ENCODE measurements at regions not wholly inside any gene's neighbourhood (a gene's known extent, or its start where the extent isn't known, plus 50 kb on each side); places are given as distances from the start of the nearest gene placed in this dataset.

GRCh38 chr22:25363474-25363873 lies 144.0 kb downstream of the CRYBB2 start:
- Histone ChIP-seq H3K4me1 (ENCODE audit: control insufficient read depth, insufficient read depth, low read length) (peaks cover 30% of the 10 kb centered on the region), H3K27me3 (ENCODE audit: control insufficient read depth, insufficient read depth, low read length) (no peaks in the 10 kb centered on the region), H3K9me3 (ENCODE audit: control insufficient read depth, low read length) (no peaks in the 10 kb centered on the region), H3K36me3 (ENCODE audit: control insufficient read depth, insufficient read depth, low read length) (peaks cover 9% of the 10 kb centered on the region), H3K9ac (ENCODE audit: low read length) (no peak overlapping the region), H3K4me3 (ENCODE audit: low read length) (no peak overlapping the region)

GRCh38 chr22:25364281-25364680 lies 144.8 kb downstream of the CRYBB2 start:
- H3K9me3 ChIP-seq (ENCODE audit: control insufficient read depth, low read length): no peaks in the 10 kb centered on the region
- no peak overlapping the region for H3K4me3 ChIP-seq (ENCODE audit: low read length)
- H3K36me3 ChIP-seq (ENCODE audit: control insufficient read depth, insufficient read depth, low read length): peaks cover 9% of the 10 kb centered on the region
- H3K4me1 ChIP-seq (ENCODE audit: control insufficient read depth, insufficient read depth, low read length): peaks cover 33% of the 10 kb centered on the region
- no peak overlapping the region for H3K9ac ChIP-seq (ENCODE audit: low read length)
- H3K27me3 ChIP-seq (ENCODE audit: control insufficient read depth, insufficient read depth, low read length): no peaks in the 10 kb centered on the region

GRCh38 chr22:25364736-25365241 lies 145.3 kb downstream of the CRYBB2 start:
- Histone ChIP-seq H3K4me1 (ENCODE audit: control insufficient read depth, insufficient read depth, low read length) (peaks cover 33% of the 10 kb centered on the region), H3K4me3 (ENCODE audit: low read length) (no peak overlapping the region), H3K9ac (ENCODE audit: low read length) (no peak overlapping the region)

GRCh38 chr22:25365491-25366261 lies 146.2 kb downstream of the CRYBB2 start:
- H3K27me3 ChIP-seq (ENCODE audit: control insufficient read depth, insufficient read depth, low read length): no peaks in the 10 kb centered on the region
- no peak overlapping the region for H3K9ac ChIP-seq (ENCODE audit: low read length)
- peaks cover 33% of the 10 kb centered on the region for H3K4me1 ChIP-seq (ENCODE audit: control insufficient read depth, insufficient read depth, low read length)
- no peaks in the 10 kb centered on the region for H3K9me3 ChIP-seq (ENCODE audit: control insufficient read depth, low read length)
- H3K36me3 ChIP-seq (ENCODE audit: control insufficient read depth, insufficient read depth, low read length): no peaks in the 10 kb centered on the region
- no peak overlapping the region for H3K4me3 ChIP-seq (ENCODE audit: low read length)

More at GRCh38 chr22:25364736-25365241, 145.3 kb downstream of the CRYBB2 start:
- Histone ChIP-seq H3K27me3 (ENCODE audit: control insufficient read depth, insufficient read depth, low read length) (no peaks in the 10 kb centered on the region), H3K9me3 (ENCODE audit: control insufficient read depth, low read length) (no peaks in the 10 kb centered on the region), H3K36me3 (ENCODE audit: control insufficient read depth, insufficient read depth, low read length) (peaks cover 4% of the 10 kb centered on the region)

- Histone ChIP-seq H3K36me3 (ENCODE audit: control insufficient read depth, insufficient read depth, low read length) (no peaks in the 10 kb centered on the region), H3K4me3 (ENCODE audit: low read length) (no peak overlapping the region), H3K4me1 (ENCODE audit: control insufficient read depth, insufficient read depth, low read length) (peaks cover 33% of the 10 kb centered on the region), H3K27me3 (ENCODE audit: control insufficient read depth, insufficient read depth, low read length) (no peaks in the 10 kb centered on the region), H3K9ac (ENCODE audit: low read length) (no peak overlapping the region), H3K9me3 (ENCODE audit: control insufficient read depth, low read length) (no peaks in the 10 kb centered on the region)
Observed at GRCh38 chr22:25366408-25366807, 147.0 kb downstream of the CRYBB2 start.

GRCh38 chr22:25366876-25367466 lies 147.5 kb downstream of the CRYBB2 start:
- H3K9ac ChIP-seq (ENCODE audit: low read length): no peak overlapping the region
- no peaks in the 10 kb centered on the region for H3K27me3 ChIP-seq (ENCODE audit: control insufficient read depth, insufficient read depth, low read length)
- no peaks in the 10 kb centered on the region for H3K9me3 ChIP-seq (ENCODE audit: control insufficient read depth, low read length)
- peaks cover 33% of the 10 kb centered on the region for H3K4me1 ChIP-seq (ENCODE audit: control insufficient read depth, insufficient read depth, low read length)
- H3K4me3 ChIP-seq (ENCODE audit: low read length): no peak overlapping the region
- no peaks in the 10 kb centered on the region for H3K36me3 ChIP-seq (ENCODE audit: control insufficient read depth, insufficient read depth, low read length)

- Histone ChIP-seq H3K4me3 (ENCODE audit: low read length) (no peak overlapping the region), H3K9me3 (ENCODE audit: control insufficient read depth, low read length) (no peaks in the 10 kb centered on the region), H3K4me1 (ENCODE audit: control insufficient read depth, insufficient read depth, low read length) (peaks cover 33% of the 10 kb centered on the region), H3K9ac (ENCODE audit: low read length) (no peak overlapping the region), H3K27me3 (ENCODE audit: control insufficient read depth, insufficient read depth, low read length) (no peaks in the 10 kb centered on the region), H3K36me3 (ENCODE audit: control insufficient read depth, insufficient read depth, low read length) (no peaks in the 10 kb centered on the region)
Observed at GRCh38 chr22:25367756-25368155, 148.3 kb downstream of the CRYBB2 start.

GRCh38 chr22:25368271-25368670 lies 148.8 kb downstream of the CRYBB2 start:
- Histone ChIP-seq H3K27me3 (ENCODE audit: control insufficient read depth, insufficient read depth, low read length) (no peaks in the 10 kb centered on the region), H3K9me3 (ENCODE audit: control insufficient read depth, low read length) (no peaks in the 10 kb centered on the region), H3K9ac (ENCODE audit: low read length) (no peak overlapping the region), H3K4me1 (ENCODE audit: control insufficient read depth, insufficient read depth, low read length) (peaks cover 33% of the 10 kb centered on the region), H3K4me3 (ENCODE audit: low read length) (no peak overlapping the region), H3K36me3 (ENCODE audit: control insufficient read depth, insufficient read depth, low read length) (no peaks in the 10 kb centered on the region)

GRCh38 chr22:25369041-25369440 lies 149.6 kb downstream of the CRYBB2 start:
- no peak overlapping the region for H3K9ac ChIP-seq (ENCODE audit: low read length)
- H3K4me3 ChIP-seq (ENCODE audit: low read length): no peak overlapping the region
- H3K4me1 ChIP-seq (ENCODE audit: control insufficient read depth, insufficient read depth, low read length): peaks cover 29% of the 10 kb centered on the region
- H3K27me3 ChIP-seq (ENCODE audit: control insufficient read depth, insufficient read depth, low read length): no peaks in the 10 kb centered on the region
- no peaks in the 10 kb centered on the region for H3K9me3 ChIP-seq (ENCODE audit: control insufficient read depth, low read length)
- H3K36me3 ChIP-seq (ENCODE audit: control insufficient read depth, insufficient read depth, low read length): no peaks in the 10 kb centered on the region

- no peak overlapping the region for H3K4me3 ChIP-seq (ENCODE audit: low read length)
- no peaks in the 10 kb centered on the region for H3K9me3 ChIP-seq (ENCODE audit: control insufficient read depth, low read length)
- H3K4me1 ChIP-seq (ENCODE audit: control insufficient read depth, insufficient read depth, low read length): peaks cover 16% of the 10 kb centered on the region
- H3K27me3 ChIP-seq (ENCODE audit: control insufficient read depth, insufficient read depth, low read length): no peaks in the 10 kb centered on the region
- H3K36me3 ChIP-seq (ENCODE audit: control insufficient read depth, insufficient read depth, low read length): no peaks in the 10 kb centered on the region
- no peak overlapping the region for H3K9ac ChIP-seq (ENCODE audit: low read length)
Observed at GRCh38 chr22:25370322-25370721, 150.9 kb downstream of the CRYBB2 start.

- Histone ChIP-seq H3K4me1 (ENCODE audit: control insufficient read depth, insufficient read depth, low read length) (peaks cover 5% of the 10 kb centered on the region), H3K9ac (ENCODE audit: low read length) (no peak overlapping the region), H3K36me3 (ENCODE audit: control insufficient read depth, insufficient read depth, low read length) (no peaks in the 10 kb centered on the region), H3K9me3 (ENCODE audit: control insufficient read depth, low read length) (no peaks in the 10 kb centered on the region), H3K27me3 (ENCODE audit: control insufficient read depth, insufficient read depth, low read length) (no peaks in the 10 kb centered on the region), H3K4me3 (ENCODE audit: low read length) (no peak overlapping the region)
Observed at GRCh38 chr22:25372000-25372595, 152.7 kb downstream of the CRYBB2 start.

GRCh38 chr22:25373961-25374360 lies 154.5 kb downstream of the CRYBB2 start:
- H3K36me3 ChIP-seq (ENCODE audit: control insufficient read depth, insufficient read depth, low read length): no peaks in the 10 kb centered on the region
- H3K9me3 ChIP-seq (ENCODE audit: control insufficient read depth, low read length): no peaks in the 10 kb centered on the region
- no peak overlapping the region for H3K4me3 ChIP-seq (ENCODE audit: low read length)
- H3K9ac ChIP-seq (ENCODE audit: low read length): no peak overlapping the region
- no peaks in the 10 kb centered on the region for H3K27me3 ChIP-seq (ENCODE audit: control insufficient read depth, insufficient read depth, low read length)
- H3K4me1 ChIP-seq (ENCODE audit: control insufficient read depth, insufficient read depth, low read length): no peaks in the 10 kb centered on the region

Data from mucosa of stomach (tissue), 1 donor.